ENCODE measurements at regions not wholly inside any gene's neighbourhood (a gene's known extent, or its start where the extent isn't known, plus 50 kb on each side); places are given as distances from the start of the nearest gene placed in this dataset.

- Histone ChIP-seq H3K4me1 (replicated peaks in 1 of 2) (no peaks in the 10 kb centered on the region), H3K4me3 (no peak overlapping the region), H3K27ac (no peak overlapping the region)
- ATAC-seq (replicated peaks in 6 of 8), result no peak
- WGBS, 10 experiments, result 14 to 81% (median 61%) methylated on average over 2 to 5 of the region's 11 CpGs; no CpG with 5 or more reads in 5 of the 10 experiments
- in situ Hi-C loops (cut with MboI; ENCODE audit: low pct_unique_long_range_greater_than_20kb in 2 of 9, low sequenced_read_pairs in 9 of 9, unreplicated experiment in 9 of 9), result no loop called here
These were observed 53.8 kb upstream of the GPR78 start for GRCh38 chr4:8526363-8526855.

- WGBS, 10 experiments, result 0 to 80% (median 71%) methylated on average over 1 of the region's 1 CpG; no CpG with 5 or more reads in 6 of the 10 experiments
- in situ Hi-C loops (cut with MboI; ENCODE audit: low pct_unique_long_range_greater_than_20kb in 2 of 9, low sequenced_read_pairs in 9 of 9, unreplicated experiment in 9 of 9), result no loop called here
- Histone ChIP-seq H3K4me1 (replicated peaks in 1 of 2) (no peaks in the 10 kb centered on the region), H3K4me3 (no peak overlapping the region), H3K27ac (no peak overlapping the region)
- ATAC-seq (replicated peaks in 6 of 8), result peak in 3 of 8 experiments; percentile 12 to 57 (median 25)
These were observed 51.5 kb upstream of the GPR78 start for GRCh38 chr4:8528713-8529112.

All from motor neuron (in vitro differentiated cells).